GM21737 (cell line): ENCODE measurements at regions not wholly inside any gene's neighbourhood (a gene's known extent, or its start where the extent isn't known, plus 50 kb on each side); places are given as distances from the start of the nearest gene placed in this dataset.
"Not testable (repeated sequence)": the region's sequence is repeated elsewhere in the genome, so short reads cannot be mapped to it uniquely, and the experiment has no call there.

Experiments
- ATAC-seq: cut with Tn5 transposase; IDR thresholded peaks from one replicate; pipeline ENCODE4 v1.9.1; 2021; ENCODE audit warnings: mild to moderate bottlenecking, moderate library complexity; ENCODE audit not compliant: unreplicated experiment

GRCh38 chr3:191644291-191644690 lies 183.3 kb downstream of the PYDC2 start:
- ATAC-seq = no peak

DNA sequence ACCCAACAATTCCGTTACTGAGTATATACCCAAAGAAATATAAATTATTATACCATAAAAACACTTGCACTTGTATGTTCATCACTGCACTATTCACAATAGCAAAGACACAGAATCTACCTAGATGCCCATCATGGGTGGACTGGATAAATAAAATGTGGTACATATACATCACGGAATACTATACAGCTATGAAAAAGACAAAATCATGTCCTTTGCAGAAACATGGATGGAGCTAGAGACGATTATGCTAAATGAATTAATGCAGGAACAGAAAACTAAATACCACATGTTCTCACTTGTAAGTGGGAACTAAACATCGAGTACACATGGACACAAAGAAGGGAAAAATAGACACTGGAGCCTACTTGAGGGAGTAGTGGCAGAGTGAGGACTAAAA lies 185.3 kb downstream of the PYDC2 start:
- no peak for ATAC-seq

DNA sequence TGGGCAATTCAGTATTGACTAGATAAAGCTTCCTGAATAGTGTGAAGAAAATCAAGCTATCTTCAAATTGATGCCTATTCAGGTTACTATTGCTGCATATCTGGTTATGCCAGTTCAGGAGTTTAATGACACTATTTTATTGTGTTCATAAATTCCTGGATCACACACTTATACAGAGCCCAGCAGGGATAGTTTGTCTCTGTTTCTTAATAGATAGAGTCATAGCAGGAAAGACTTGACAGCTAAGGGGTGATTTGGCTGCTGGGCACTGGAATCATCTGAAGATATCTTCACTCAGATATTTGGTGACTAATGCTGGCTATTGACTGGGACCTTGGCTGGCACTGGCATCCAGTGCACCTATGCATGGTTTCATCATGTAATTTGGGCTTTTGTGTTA lies 187.8 kb downstream of the PYDC2 start:
- ATAC-seq = no peak

- no peak for ATAC-seq
Observed at GRCh38 chr3:191649626-191650025, 188.7 kb downstream of the PYDC2 start.

- not testable (repeated sequence) for ATAC-seq
Observed at GRCh38 chr3:191658781-191659419, 197.9 kb downstream of the PYDC2 start.

- not testable (repeated sequence) for ATAC-seq
Observed at GRCh38 chr3:191662150-191662549, 201.2 kb downstream of the PYDC2 start.

DNA sequence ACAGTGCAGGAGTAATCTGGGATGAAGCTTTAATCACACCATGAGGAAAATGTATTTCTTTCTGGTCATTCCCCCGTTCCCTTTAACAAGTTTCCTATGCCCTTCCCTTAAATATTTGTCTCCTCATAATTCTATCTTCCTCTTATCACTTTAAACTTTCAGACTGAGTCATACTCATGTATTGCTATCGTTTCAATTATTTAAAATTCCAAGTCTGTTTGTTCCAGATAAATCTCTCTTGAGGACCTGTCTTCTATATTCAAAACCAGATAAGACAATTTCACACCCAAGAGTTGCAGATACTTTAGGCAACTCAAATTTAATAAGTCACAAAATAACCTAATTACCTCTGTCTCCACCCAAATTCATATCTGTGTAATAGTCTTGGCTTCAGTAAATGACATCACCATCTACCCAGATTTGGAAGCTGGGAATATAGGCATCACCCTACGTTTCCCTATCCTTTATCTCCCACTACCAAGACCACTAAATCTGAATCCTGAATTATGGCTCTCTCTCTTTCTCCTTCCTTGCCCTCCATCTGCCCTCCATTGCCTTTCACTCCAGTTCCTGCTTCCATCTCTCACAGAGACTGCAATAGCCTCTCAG lies 220.1 kb downstream of the PYDC2 start:
- no peak for ATAC-seq

DNA sequence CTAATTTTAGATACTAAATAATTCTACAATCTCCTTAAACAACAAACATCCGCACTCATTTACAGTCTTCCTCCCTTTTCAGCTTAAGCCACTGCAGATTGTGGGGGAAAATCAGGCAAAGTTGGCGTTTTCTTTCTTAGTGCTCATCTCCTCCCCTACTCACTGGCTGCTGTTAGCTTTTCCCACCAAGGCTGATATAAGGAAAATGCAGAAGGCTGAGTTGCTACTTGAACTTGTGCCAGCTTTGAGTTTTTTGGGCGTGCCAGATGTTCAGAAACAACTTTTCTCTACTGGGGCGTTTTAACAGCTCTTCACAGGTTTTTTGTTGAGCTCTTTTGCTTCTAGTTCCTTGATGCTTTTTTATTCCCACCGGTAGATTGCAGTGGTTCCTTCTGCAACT lies 222.0 kb downstream of the PYDC2 start:
- ATAC-seq = no peak

DNA sequence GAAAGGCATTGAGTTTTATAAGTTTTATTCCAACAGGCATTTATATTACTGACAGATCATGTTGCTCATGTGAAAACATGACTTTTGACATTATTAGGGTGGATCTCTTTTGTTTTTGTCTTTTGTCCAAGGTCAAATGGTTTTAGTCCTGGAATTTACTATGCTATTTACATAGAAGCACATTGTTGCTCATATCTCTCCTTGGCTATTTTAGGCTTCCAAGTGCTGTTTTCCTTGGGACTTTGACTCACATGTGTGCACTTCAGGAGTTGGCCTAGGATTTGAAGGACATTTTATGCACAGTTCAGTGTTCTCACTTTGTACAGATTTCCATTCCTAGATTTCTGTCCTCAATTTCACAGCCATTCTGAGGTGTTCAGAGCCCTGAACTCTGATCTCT lies 225.7 kb downstream of the PYDC2 start:
- ATAC-seq = no peak

GRCh38 chr3:191688756-191689433 lies 227.9 kb downstream of the PYDC2 start:
- ATAC-seq = no peak

DNA sequence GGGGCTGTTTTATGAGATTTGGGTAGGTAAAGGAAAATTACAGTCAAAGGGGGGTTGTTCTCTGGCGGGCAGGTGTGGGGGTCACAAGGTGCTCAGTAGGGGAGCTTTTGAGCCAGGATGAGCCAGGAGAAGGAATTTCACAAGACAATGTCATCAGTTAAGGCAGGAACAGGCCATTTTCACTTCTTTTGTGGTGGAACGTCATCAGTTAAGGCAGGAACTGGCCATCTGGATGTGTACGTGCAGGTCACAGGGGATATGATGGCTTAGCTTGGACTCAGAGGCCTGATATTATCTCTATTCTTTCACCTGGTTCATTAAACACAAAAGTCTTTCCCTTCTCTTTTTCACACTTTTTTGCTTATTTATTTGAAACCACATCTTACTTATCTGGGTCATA lies 230.2 kb downstream of the PYDC2 start:
- ATAC-seq = not testable (repeated sequence)

DNA sequence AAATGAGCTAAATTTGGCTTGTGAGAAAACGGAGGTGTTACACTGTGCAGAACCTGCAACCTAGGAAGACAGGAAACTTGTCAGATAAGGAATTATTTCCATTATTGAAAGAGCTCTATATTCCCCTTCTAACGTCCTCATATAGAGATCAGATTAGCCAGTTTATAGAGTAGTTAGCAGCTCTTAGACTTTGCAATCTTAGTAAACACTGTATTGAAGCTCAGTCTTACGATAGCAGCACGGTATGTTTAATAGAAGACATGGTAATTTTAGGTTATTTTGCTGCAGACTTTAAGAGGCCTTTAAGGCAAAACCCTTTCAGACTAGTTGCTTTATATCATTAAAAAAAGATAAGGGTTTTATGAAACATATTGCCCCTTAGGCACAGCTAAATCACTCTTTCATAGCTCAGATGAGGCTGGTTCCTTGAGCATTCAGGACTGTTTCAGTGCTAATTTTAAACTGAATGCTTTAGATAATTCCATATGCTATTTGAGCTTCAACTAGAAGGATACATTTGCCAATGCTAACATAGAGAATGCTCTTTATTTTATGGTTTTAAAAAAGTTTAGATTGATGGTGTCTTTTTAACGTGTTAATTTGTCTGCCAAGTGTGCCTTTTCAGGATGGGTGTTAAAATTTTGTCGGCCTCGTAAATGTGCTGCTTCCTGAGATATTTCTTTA lies 234.3 kb downstream of the PYDC2 start:
- no peak for ATAC-seq

DNA sequence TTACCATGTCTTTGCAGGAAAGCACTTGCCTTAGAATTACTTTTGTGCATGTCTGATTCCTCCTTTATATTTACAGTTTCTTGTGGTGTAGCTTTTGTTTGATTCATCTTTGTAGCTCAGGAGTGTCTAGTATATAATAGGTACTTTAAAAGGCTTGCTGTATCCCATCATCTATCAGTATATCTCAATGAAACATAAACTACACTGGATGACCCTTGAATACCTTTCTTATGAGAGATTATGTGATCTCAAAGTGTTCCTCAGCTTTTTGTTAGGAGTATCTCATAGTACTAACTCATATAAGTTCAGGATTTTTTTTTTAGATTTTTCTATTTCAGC lies 234.8 kb downstream of the PYDC2 start:
- no peak for ATAC-seq

DNA sequence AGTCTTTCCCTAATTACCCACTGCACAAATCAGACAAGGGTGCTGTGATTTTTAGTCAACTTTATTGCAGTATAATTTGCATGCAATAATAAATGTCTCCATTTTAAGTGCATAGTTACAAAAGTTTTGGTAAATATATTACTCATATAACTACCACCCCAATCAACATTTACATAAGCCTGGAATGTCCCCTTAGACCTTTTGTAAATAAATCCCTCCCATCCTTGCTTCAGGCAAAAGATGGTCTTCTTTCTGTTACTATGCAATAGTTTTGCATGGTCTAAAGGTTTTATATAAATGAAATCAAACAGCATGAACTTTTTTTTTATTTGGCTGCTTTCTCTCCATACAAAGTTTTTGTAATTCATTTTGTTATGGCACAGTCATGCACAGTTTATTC lies 235.4 kb downstream of the PYDC2 start:
- ATAC-seq = no peak

DNA sequence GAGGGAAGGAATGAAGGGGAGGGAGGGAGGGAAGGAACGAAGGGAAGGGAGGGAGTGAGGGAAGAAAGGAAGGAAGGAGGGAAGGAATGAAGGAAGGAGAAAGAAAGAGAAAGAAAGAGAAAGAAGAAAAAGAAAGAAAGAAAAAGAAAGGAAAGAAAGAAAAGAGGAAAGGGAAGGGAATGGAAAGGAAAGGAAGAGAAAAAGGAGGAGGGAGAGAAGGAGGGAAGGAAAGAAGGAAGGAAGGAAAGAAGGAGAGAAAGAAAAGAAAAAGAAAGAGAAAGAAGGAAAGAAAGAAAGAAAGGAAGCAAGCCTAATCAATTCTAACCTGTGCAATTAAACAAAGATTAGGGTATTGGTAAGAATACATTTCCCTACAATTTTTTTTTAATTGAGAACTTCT lies 238.6 kb downstream of the PYDC2 start:
- no peak for ATAC-seq

GRCh38 chr3:191702121-191702520 lies 241.2 kb downstream of the PYDC2 start:
- ATAC-seq = no peak

DNA sequence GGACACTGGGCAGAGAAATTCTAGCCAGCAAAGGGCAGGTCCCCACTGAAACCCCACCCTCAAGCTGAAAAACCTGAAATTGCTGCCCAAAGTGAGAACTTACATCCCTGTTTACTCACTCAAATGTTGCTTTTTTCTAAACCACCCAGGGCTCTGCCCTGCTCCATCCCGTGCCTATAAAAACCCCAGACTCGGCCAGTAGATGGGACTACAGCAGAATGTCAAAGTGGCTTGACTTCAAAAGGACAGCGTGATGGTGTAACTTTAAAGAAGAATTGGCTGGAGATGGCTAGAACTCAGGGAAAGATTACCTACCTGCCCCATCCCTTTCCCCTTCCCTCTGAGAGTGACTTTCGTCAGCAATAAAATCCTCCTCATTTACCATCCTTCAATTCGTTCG lies 246.9 kb downstream of the PYDC2 start:
- ATAC-seq = no peak

DNA sequence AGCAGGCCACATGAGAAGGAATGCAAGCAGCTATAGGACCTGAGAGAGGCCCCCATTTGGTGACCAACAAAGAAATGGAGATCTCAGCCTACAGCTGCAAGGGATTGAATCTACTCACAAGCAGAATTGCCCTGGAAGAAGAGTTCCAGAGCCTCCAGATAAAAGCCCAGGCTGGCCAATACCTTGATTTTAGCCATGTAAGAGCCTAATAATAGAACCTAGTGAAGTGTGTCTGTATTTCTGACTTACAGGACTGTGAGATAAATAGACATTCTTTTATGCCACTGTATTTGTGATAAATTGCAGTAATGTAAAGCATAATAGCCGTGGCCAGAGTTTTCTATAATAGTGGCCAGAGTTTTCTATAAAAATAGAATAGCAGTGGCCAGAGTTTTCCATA lies 254.6 kb downstream of the PYDC2 start:
- ATAC-seq = no peak

GRCh38 chr3:191721390-191721861 lies 260.5 kb downstream of the PYDC2 start:
- no peak for ATAC-seq

- no peak for ATAC-seq
Observed at GRCh38 chr3:191721990-191722389, 261.0 kb downstream of the PYDC2 start.

GRCh38 chr3:191727338-191727737 lies 266.4 kb downstream of the PYDC2 start:
- ATAC-seq = no peak

GRCh38 chr3:191728186-191728585 lies 267.2 kb downstream of the PYDC2 start:
- ATAC-seq = no peak
